GM12892 (cell line): ENCODE measurements at regions not wholly inside any gene's neighbourhood (a gene's known extent, or its start where the extent isn't known, plus 50 kb on each side); places are given as distances from the start of the nearest gene placed in this dataset.

Experiments used
- POLR2A ChIP-seq: IDR thresholded peaks from 2 replicates; pipeline ENCODE4 v1.6.1; 2011; ENCODE audit warnings: low read depth, low read length, control low read depth
- POLR2AphosphoS5 ChIP-seq: IDR thresholded peaks from 2 replicates; pipeline ENCODE4 v1.6.1; 2011; ENCODE audit warnings: low read depth, low read length, control low read depth
- TAF1 ChIP-seq: IDR thresholded peaks from 2 replicates; pipeline ENCODE4 v1.6.1; 2011; ENCODE audit warnings: low read depth, mild to moderate bottlenecking, control low read depth, low read length, borderline replicate concordance

- TF ChIP-seq TAF1 (no peak), POLR2AphosphoS5 (no peak), POLR2A (no peak)
Observed at GRCh38 chr14:97039717-97040363, 242.7 kb downstream of the VRK1 start.
